ENCODE measurements at regions not wholly inside any gene's neighbourhood (a gene's known extent, or its start where the extent isn't known, plus 50 kb on each side); places are given as distances from the start of the nearest gene placed in this dataset.

- no peak for TF ChIP-seq CTCF (IDR thresholded peaks at IDR 0.05; ENCODE audit: low read depth, low read length, poor library complexity, severe bottlenecking)
- TF ChIP-seq EZH2phosphoT487 (IDR thresholded peaks at IDR 0.05; ENCODE audit: borderline replicate concordance, low read length), result no peak
Observed at GRCh38 chr20:12773936-12774335, 234.8 kb upstream of the SPTLC3 start.

Data from DOHH2 (cell line).